OCI-LY3 (cell line): ENCODE measurements at regions not wholly inside any gene's neighbourhood (a gene's known extent, or its start where the extent isn't known, plus 50 kb on each side); places are given as distances from the start of the nearest gene placed in this dataset.

Experiments used
- EZH2phosphoT487 ChIP-seq: fragments of 200-600 bp; shearing (Covaris generic); IDR thresholded peaks from 2 replicates; pipeline ENCODE4 v1.6.1; 2018; ENCODE audit warnings: antibody characterized with exemption, mixed run types, low read depth
- TF ChIP-seq, protein P1 (sequence below): fragments of 200-600, 300-600 bp; sonication (generic); IDR thresholded peaks from 2 replicates; pipeline ENCODE4 v1.5.1; 2014; ENCODE audit warnings: antibody characterized with exemption, low read length, low read depth

DNA sequence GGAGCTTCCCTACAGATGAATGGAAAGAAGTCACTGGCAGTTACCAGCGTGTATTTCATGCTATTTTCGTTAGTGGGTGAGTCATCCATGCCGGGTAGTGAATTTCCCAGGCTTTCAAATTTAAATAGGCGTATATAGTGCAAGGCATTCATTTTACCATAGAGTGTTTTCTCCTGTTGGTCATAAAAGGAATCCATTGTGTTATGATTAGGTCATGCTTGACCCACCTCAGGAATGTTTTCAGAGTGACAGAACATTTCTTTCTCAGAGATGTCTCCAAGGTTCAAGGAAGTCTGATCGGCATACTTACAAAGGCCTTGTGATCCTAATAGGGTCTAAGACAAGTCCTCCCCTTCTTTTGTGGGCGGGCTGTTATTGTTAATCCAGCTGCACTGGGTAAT, 110.7 kb downstream of the AKR1D1 start:
- TF ChIP-seq, protein P1, sequence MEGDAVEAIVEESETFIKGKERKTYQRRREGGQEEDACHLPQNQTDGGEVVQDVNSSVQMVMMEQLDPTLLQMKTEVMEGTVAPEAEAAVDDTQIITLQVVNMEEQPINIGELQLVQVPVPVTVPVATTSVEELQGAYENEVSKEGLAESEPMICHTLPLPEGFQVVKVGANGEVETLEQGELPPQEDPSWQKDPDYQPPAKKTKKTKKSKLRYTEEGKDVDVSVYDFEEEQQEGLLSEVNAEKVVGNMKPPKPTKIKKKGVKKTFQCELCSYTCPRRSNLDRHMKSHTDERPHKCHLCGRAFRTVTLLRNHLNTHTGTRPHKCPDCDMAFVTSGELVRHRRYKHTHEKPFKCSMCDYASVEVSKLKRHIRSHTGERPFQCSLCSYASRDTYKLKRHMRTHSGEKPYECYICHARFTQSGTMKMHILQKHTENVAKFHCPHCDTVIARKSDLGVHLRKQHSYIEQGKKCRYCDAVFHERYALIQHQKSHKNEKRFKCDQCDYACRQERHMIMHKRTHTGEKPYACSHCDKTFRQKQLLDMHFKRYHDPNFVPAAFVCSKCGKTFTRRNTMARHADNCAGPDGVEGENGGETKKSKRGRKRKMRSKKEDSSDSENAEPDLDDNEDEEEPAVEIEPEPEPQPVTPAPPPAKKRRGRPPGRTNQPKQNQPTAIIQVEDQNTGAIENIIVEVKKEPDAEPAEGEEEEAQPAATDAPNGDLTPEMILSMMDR: no peak
- TF ChIP-seq EZH2phosphoT487: no peak
